Esophagus squamous epithelium (tissue), 5 donors: ENCODE measurements at regions not wholly inside any gene's neighbourhood (a gene's known extent, or its start where the extent isn't known, plus 50 kb on each side); places are given as distances from the start of the nearest gene placed in this dataset.

Experiments used
- DNase-seq: peaks from one replicate; lab custom pipeline; 2025; lab: John Stamatoyannopoulos, UW
- H3K27ac ChIP-seq, 4 donors: fragments of 200-600 bp; sonication (generic); one replicate each; pipeline ENCODE4 v1.5.1; 2016 to 2019; ENCODE audit warnings: mild to moderate bottlenecking in 1 of 4
- H3K27me3 ChIP-seq, 4 donors: fragments of 200-600 bp; sonication (generic); 1 replicate in 3 of 4; 2 replicates in 1 of 4; pipeline versions ENCODE4 v1.5.1 to v1.6.0; 2017 to 2021; ENCODE audit warnings: antibody characterized with exemption in 1 of 4
- H3K36me3 ChIP-seq, 3 donors: fragments of 200-600 bp; sonication (generic); one replicate each; pipeline ENCODE4 v1.5.1; 2016 to 2019
- H3K4me1 ChIP-seq, 3 donors: fragments of 200-600 bp; sonication (generic); one replicate each; pipeline ENCODE4 v1.5.1; 2017 to 2019
- H3K4me3 ChIP-seq, 4 donors: fragments of 200-600 bp; sonication (generic); 1 replicate in 3 of 4; 2 replicates in 1 of 4; pipeline ENCODE4 v1.5.1; 2016 to 2019; ENCODE audit warnings: mild to moderate bottlenecking in 2 of 4, moderate library complexity in 1 of 4
- H3K9me3 ChIP-seq, 3 donors: fragments of 200-600 bp; sonication (generic); one replicate each; pipeline ENCODE4 v1.5.1; 2016 to 2019
- POLR2A ChIP-seq, 4 donors: fragments of 450-650 bp; IDR thresholded peaks; one replicate each; pipeline ENCODE4 v1.6.1; 2017; ENCODE audit warnings: antibody characterized with exemption in 4 of 4, mild to moderate bottlenecking in 4 of 4, moderate library complexity in 3 of 4
- WGBS, 2 donors: methylation state at CpG; one replicate each; pipeline ENCODE4 v1.1.5; 2018; 5-methylcytosine and 5-hydroxymethylcytosine counted together
- intact Hi-C: fragments of 100-400 bp; cut with DNase I; formaldehyde crosslinking; loops from one replicate; pipeline ENCODE4 v1.15.0; 2022
- TF ChIP-seq, protein P1 (sequence below), 6 experiments: fragments of 450-650 bp in 4 of 6; fragments of 200-600 bp in 2 of 6; sonication (generic) in 2 of 6; IDR thresholded peaks; one replicate each; pipeline ENCODE4 v1.5.1; 2016 to 2019; ENCODE audit warnings: antibody characterized with exemption in 6 of 6, mild to moderate bottlenecking in 4 of 6, moderate library complexity in 4 of 6
- donor health status: DM: yes; HTN: yes; CAD: no.

DNA sequence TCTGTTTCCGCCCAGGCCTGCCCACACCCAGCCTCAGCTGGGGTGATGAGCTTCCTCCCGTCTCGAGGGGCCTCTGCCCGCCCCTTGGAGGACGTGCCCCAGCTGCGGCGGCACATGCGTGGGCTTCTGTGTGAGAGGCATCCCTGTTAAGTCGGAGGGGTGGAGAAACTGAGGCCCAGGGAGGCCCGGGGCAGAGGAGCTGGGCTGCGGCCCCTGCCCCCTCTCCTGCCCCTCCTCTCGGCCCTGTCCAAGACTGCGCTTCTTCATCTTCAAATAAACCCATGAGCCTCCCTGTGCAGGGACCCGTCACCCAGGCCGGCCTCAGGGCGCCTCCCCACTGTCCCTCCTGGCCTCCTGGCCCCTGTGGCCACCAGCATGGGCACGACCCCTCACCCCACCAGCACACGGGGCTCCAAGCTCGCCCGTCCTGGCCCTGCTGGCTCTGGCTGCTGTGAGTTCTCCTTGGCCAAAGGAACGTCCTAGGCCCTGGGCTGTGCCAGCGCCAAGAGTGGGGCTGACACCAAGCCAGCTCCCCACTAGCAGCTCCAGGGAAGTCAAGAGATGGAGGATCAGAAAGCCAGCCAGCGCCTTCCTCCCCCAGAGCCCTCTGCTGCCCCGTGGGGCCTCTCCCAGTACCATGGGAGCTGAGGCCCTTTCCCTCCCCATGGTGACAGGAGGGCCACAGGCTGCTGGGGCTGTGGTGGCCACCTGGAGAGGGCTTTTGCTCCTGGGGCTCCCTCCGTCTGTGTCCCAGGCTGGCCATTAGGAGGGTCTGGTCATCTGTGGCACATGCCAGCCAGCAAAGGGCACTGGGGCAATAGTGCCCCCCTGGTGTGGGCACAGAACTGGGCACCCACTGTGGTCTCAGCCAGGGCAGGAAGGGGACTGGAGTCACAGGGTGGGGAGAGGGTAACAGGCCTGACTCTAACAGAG is 180.4 kb downstream of the KIF26A start:
- no peak for DNase-seq
- no peak overlapping the region for H3K27ac ChIP-seq
- H3K4me3 ChIP-seq = no peak overlapping the region
- H3K27me3 ChIP-seq = peaks cover 0 to 42% (median 0%) of the 10 kb centered on the region in 4 donors
- WGBS, 2 donors = 66 to 80% methylated on average over 5 to 8 of the region's 25 CpGs
- TF ChIP-seq, protein P1, sequence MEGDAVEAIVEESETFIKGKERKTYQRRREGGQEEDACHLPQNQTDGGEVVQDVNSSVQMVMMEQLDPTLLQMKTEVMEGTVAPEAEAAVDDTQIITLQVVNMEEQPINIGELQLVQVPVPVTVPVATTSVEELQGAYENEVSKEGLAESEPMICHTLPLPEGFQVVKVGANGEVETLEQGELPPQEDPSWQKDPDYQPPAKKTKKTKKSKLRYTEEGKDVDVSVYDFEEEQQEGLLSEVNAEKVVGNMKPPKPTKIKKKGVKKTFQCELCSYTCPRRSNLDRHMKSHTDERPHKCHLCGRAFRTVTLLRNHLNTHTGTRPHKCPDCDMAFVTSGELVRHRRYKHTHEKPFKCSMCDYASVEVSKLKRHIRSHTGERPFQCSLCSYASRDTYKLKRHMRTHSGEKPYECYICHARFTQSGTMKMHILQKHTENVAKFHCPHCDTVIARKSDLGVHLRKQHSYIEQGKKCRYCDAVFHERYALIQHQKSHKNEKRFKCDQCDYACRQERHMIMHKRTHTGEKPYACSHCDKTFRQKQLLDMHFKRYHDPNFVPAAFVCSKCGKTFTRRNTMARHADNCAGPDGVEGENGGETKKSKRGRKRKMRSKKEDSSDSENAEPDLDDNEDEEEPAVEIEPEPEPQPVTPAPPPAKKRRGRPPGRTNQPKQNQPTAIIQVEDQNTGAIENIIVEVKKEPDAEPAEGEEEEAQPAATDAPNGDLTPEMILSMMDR (IDR thresholded peaks at IDR 0.05) = no peak
- TF ChIP-seq POLR2A (IDR thresholded peaks at IDR 0.05) = no peak
- H3K4me1 ChIP-seq = no peaks in the 10 kb centered on the region
- intact Hi-C loops = no loop called here
- no peaks in the 10 kb centered on the region for H3K9me3 ChIP-seq
- no peaks in the 10 kb centered on the region for H3K36me3 ChIP-seq

- intact Hi-C loops = no loop called here
- WGBS, 2 donors = 69 to 79% methylated on average over 7 to 8 of the region's 23 CpGs
- H3K4me1 ChIP-seq = no peaks in the 10 kb centered on the region
- TF ChIP-seq, protein P1 (IDR thresholded peaks at IDR 0.05) = no peak
- TF ChIP-seq POLR2A (IDR thresholded peaks at IDR 0.05) = no peak
- H3K9me3 ChIP-seq = no peaks in the 10 kb centered on the region
- H3K36me3 ChIP-seq = no peaks in the 10 kb centered on the region
- DNase-seq = no peak
- peaks cover 0 to 42% (median 0%) of the 10 kb centered on the region in 4 donors for H3K27me3 ChIP-seq
- no peak overlapping the region for H3K27ac ChIP-seq
- no peak overlapping the region for H3K4me3 ChIP-seq
Observed at GRCh38 chr14:104319491-104320241, 181.3 kb downstream of the KIF26A start.

DNA sequence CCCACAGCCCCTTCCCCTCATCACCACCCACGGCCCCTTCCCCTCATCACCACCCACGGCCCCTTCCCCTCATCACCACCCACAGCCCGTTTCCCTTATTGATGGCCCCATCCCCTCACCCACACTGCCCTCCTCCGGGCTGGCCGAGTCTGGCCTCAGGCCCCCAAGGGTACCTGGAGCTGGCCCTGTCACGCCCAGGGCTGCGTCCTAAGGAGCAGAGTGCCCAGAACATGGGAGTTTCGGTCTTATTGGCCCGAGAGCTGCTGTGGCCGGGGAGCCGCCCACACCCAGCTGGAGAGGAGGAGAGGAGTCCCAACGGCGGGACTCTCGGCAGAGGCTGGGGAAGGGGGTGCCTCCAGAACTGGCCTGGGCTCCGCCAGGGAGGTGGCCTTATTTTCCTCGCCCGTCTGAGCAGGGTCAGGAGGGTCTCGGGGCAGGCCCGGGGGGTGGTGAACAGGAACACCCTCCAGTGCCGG is 182.3 kb downstream of the KIF26A start:
- Histone ChIP-seq H3K27me3 (peaks cover 0 to 42% (median 0%) of the 10 kb centered on the region in 4 donors), H3K36me3 (no peaks in the 10 kb centered on the region), H3K4me3 (no peak overlapping the region), H3K9me3 (no peaks in the 10 kb centered on the region), H3K27ac (no peak overlapping the region), H3K4me1 (no peaks in the 10 kb centered on the region)
- intact Hi-C loops = no loop called here
- no peak for TF ChIP-seq POLR2A (IDR thresholded peaks at IDR 0.05)
- TF ChIP-seq, protein P1 (IDR thresholded peaks at IDR 0.05) = no peak
- 36 to 56% methylated on average over 1 to 3 of the region's 20 CpGs for WGBS, 2 donors
- DNase-seq = no peak

- Histone ChIP-seq H3K4me1 (no peaks in the 10 kb centered on the region), H3K27ac (no peak overlapping the region), H3K9me3 (no peaks in the 10 kb centered on the region), H3K4me3 (no peak overlapping the region), H3K27me3 (peaks cover 0 to 42% (median 0%) of the 10 kb centered on the region in 4 donors), H3K36me3 (no peaks in the 10 kb centered on the region)
- intact Hi-C loops = no loop called here
- TF ChIP-seq, protein P1 (IDR thresholded peaks at IDR 0.05) = no peak
- TF ChIP-seq POLR2A (IDR thresholded peaks at IDR 0.05) = no peak
- DNase-seq = no peak
- 42 to 51% methylated on average over 8 to 16 of the region's 24 CpGs for WGBS, 2 donors
Observed at GRCh38 chr14:104321088-104321801, 182.9 kb downstream of the KIF26A start.
